ENCODE measurements at regions not wholly inside any gene's neighbourhood (a gene's known extent, or its start where the extent isn't known, plus 50 kb on each side); places are given as distances from the start of the nearest gene placed in this dataset.

GRCh38 chrX:25733148-25733547, 405.0 kb upstream of the MAGEB18 start:
- TF ChIP-seq CTCF (IDR thresholded peaks at IDR 0.05) = no peak
- TF ChIP-seq EZH2 (IDR thresholded peaks at IDR 0.05) = no peak
- TF ChIP-seq EZH2phosphoT487 (IDR thresholded peaks at IDR 0.05) = no peak
